Mesendoderm (in vitro differentiated cells): ENCODE measurements at regions not wholly inside any gene's neighbourhood (a gene's known extent, or its start where the extent isn't known, plus 50 kb on each side); places are given as distances from the start of the nearest gene placed in this dataset.
"Not testable (repeated sequence)": the region's sequence is repeated elsewhere in the genome, so short reads cannot be mapped to it uniquely, and the experiment has no call there.

Experiments
- DNase-seq: peaks from one replicate; pipeline ENCODE4 v3.0.0; 2013
- H2AK5ac ChIP-seq: 2 replicates; pipeline ENCODE4 v1.6.1; 2013; ENCODE audit warnings: low read length, inconsistent platforms
- H2BK120ac ChIP-seq: 2 replicates; pipeline ENCODE4 v1.6.1; 2013; ENCODE audit warnings: low read depth, mild to moderate bottlenecking, low read length, moderate library complexity, mixed read lengths
- H2BK15ac ChIP-seq: replicated peaks from 2 replicates; pipeline ENCODE4 v1.6.1; 2013; ENCODE audit warnings: low read depth, mild to moderate bottlenecking, moderate library complexity
- H2BK5ac ChIP-seq: 2 replicates; pipeline ENCODE4 v1.6.1; 2013; ENCODE audit warnings: low read length, inconsistent platforms
- H3K18ac ChIP-seq: 2 replicates; pipeline ENCODE4 v1.6.1; 2013; ENCODE audit warnings: mild to moderate bottlenecking, low read length, mixed read lengths
- H3K23ac ChIP-seq: one replicate; pipeline ENCODE4 v1.6.1; 2013; ENCODE audit warnings: low read length
- H3K27ac ChIP-seq: 2 replicates; pipeline ENCODE4 v1.5.1; 2013; ENCODE audit warnings: low read depth, mild to moderate bottlenecking, inconsistent platforms, low read length, moderate library complexity
- H3K27me3 ChIP-seq: 2 replicates; pipeline ENCODE4 v1.6.1; 2013; ENCODE audit warnings: low read length, control low read depth, mild to moderate bottlenecking, inconsistent platforms; ENCODE audit not compliant: insufficient read depth, poor library complexity
- H3K36me3 ChIP-seq: 2 replicates; pipeline ENCODE4 v1.6.1; 2013; ENCODE audit warnings: low read length, inconsistent platforms; ENCODE audit not compliant: control insufficient read depth, insufficient read depth
- H3K4ac ChIP-seq: one replicate; pipeline ENCODE4 v1.6.1; 2013; ENCODE audit warnings: low read depth, mild to moderate bottlenecking, low read length, moderate library complexity
- H3K4me1 ChIP-seq: 2 replicates; pipeline ENCODE4 v1.6.1; 2013; ENCODE audit warnings: low read depth, low read length, inconsistent platforms; ENCODE audit not compliant: control insufficient read depth
- H3K4me2 ChIP-seq: 2 replicates; pipeline ENCODE4 v1.6.1; 2013; ENCODE audit warnings: low read length
- H3K4me3 ChIP-seq: 2 replicates; pipeline ENCODE4 v1.5.1; 2013; ENCODE audit warnings: mild to moderate bottlenecking, low read length
- H3K56ac ChIP-seq: one replicate; pipeline ENCODE4 v1.6.1; 2013; ENCODE audit warnings: low read length
- H3K79me1 ChIP-seq: 2 replicates; pipeline ENCODE4 v1.6.1; 2013; ENCODE audit warnings: low read length, inconsistent platforms
- H3K79me2 ChIP-seq: 2 replicates; pipeline ENCODE4 v1.6.1; 2013; ENCODE audit warnings: mild to moderate bottlenecking, low read length; ENCODE audit not compliant: control insufficient read depth, insufficient read depth
- H3K9ac ChIP-seq: 2 replicates; pipeline ENCODE4 v1.6.1; 2013; ENCODE audit warnings: low read length, inconsistent platforms
- H4K5ac ChIP-seq: one replicate; pipeline ENCODE4 v1.6.1; 2013; ENCODE audit warnings: low read length
- H4K8ac ChIP-seq: one replicate; pipeline ENCODE4 v1.6.1; 2013; ENCODE audit warnings: low read depth, mild to moderate bottlenecking, control low read depth, low read length, moderate library complexity
- WGBS: extraction: QIAGEN DNeasy Blood & Tissue Kit; methylation state at CpG from one replicate; pipeline ENCODE4 v1.1.7; 2013; ENCODE audit warnings: low lambda C conversion rate, missing lambda C conversion rate; ENCODE audit not compliant: insufficient coverage; ENCODE audit errors: extremely low coverage; 5-methylcytosine and 5-hydroxymethylcytosine counted together

DNA sequence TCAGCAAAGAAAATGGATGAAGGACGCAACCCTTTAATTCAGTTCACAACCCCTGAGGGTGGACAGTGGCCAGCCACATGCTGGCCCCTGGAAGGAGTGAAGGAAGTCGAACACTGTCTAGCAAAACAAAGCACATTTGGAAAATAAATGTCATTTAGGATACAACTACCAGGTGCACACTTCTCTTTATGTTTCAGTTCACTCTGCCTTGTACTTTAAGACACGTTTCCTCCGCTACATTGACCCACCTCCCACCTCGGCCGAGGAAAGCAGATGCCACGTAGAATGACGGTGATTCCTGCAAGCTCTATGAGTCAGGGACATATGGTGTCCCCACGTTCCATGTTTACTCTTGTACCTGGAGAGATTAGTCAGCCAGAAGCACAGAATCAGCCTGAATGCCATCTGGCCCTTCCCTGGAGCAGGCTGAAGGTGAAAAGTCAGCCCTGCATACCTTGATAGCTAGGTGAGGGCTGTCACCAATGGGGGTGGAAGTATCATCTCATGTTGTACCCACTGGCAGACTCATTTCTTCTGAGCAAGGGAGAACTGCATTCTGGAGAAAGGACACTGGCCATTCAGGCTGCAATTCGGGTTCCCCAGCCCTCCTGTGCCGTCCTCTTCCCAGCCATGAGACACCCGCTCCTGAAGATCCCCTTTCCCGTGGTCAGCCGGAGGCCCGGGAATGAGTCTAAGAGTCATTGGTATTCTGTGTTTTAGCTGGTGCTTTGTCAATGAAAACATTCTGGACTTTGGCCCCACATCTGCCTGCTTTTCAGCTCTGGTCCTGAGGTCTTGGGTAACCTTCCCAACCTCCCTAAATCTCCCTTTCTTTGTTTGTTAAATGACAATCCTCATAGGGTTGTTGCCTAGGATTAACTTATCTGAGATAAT lies 60.6 kb downstream of the FOXA2 start:
- no peak overlapping the region for H3K4ac ChIP-seq
- no CpG with 5 or more reads among the region's 15 CpGs for WGBS
- H3K4me3 ChIP-seq = no peak overlapping the region

DNA sequence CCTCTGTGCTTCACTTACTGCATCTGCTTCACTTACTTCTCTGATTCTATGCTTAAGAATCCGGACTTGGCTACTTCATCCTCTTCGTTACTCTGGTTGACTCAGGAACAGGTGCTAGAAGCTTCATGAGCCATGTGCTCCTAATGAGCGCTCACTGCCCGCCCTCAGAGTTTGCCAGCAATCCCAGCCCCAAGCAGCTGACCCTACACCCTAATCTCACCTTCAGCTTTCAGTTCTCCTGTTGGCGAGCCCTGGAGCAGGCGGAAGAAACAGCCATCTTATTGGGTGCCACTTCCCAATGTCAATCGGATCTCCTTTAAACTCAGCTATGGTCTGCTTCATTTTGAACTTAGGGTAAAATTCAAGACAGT lies 61.3 kb downstream of the FOXA2 start:
- Histone ChIP-seq H4K8ac (no peak overlapping the region), H3K27me3 (no peaks in the 10 kb centered on the region), H2AK5ac (no peak overlapping the region), H3K4me1 (peaks cover 2% of the 10 kb centered on the region), H3K4me3 (no peak overlapping the region), H2BK5ac (no peak overlapping the region), H3K79me2 (no peaks in the 10 kb centered on the region), H3K79me1 (no peaks in the 10 kb centered on the region), H3K4ac (no peak overlapping the region), H2BK120ac (no peak overlapping the region), H3K27ac (no peak overlapping the region), H3K9ac (no peak overlapping the region), H2BK15ac (no peak overlapping the region), H3K36me3 (no peaks in the 10 kb centered on the region), H4K5ac (no peak overlapping the region), H3K18ac (no peak overlapping the region), H3K56ac (no peak overlapping the region), H3K23ac (no peak overlapping the region), H3K4me2 (no peak overlapping the region)
- no CpG with 5 or more reads among the region's 7 CpGs for WGBS
- no peak for DNase-seq

More for the DNA sequence above, 60.6 kb downstream of the FOXA2 start:
- no peaks in the 10 kb centered on the region for H3K36me3 ChIP-seq
- H2AK5ac ChIP-seq = no peak overlapping the region
- no peak overlapping the region for H2BK15ac ChIP-seq
- no peak overlapping the region for H2BK120ac ChIP-seq
- H3K18ac ChIP-seq = no peak overlapping the region
- H3K56ac ChIP-seq = peak overlapping the region; percentile 2
- peaks cover 2% of the 10 kb centered on the region for H3K4me1 ChIP-seq
- H4K5ac ChIP-seq = no peak overlapping the region
- no peak overlapping the region for H2BK5ac ChIP-seq
- no peaks in the 10 kb centered on the region for H3K79me2 ChIP-seq
- H3K4me2 ChIP-seq = no peak overlapping the region
- no peak overlapping the region for H3K9ac ChIP-seq
- DNase-seq = peak; percentile 71
- no peak overlapping the region for H3K27ac ChIP-seq
- no peaks in the 10 kb centered on the region for H3K27me3 ChIP-seq
- H3K79me1 ChIP-seq = no peaks in the 10 kb centered on the region
- H4K8ac ChIP-seq = no peak overlapping the region
- no peak overlapping the region for H3K23ac ChIP-seq

DNA sequence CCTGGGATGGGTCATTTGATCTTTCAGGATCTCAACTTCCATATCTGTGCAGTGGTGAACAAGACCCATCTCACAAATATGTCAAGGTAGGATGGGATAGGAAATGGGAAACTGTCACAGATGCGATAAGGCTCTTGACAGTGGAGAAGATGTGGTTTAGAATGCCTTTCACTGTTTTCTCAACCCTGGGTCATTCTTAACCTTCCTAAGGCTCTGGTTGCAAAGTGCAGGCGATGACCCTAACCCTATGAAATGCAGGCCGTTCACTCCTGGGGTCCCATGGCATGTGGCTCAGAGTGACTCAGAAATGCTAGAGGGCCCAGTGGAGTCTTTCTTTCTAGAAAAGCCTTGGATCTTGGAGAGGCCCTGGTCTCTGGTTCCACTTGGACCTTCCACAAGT lies 61.7 kb downstream of the FOXA2 start:
- no peak overlapping the region for H3K56ac ChIP-seq
- no peak overlapping the region for H2AK5ac ChIP-seq
- H3K36me3 ChIP-seq = no peaks in the 10 kb centered on the region
- WGBS = no CpG with 5 or more reads among the region's 3 CpGs
- H3K9ac ChIP-seq = no peak overlapping the region
- H3K4me3 ChIP-seq = no peak overlapping the region
- no peak overlapping the region for H2BK120ac ChIP-seq
- no peak overlapping the region for H3K18ac ChIP-seq
- H3K79me2 ChIP-seq = no peaks in the 10 kb centered on the region
- H3K27ac ChIP-seq = no peak overlapping the region
- H3K23ac ChIP-seq = no peak overlapping the region
- no peak for DNase-seq
- H2BK15ac ChIP-seq = no peak overlapping the region
- H2BK5ac ChIP-seq = no peak overlapping the region
- H3K4ac ChIP-seq = no peak overlapping the region
- H4K5ac ChIP-seq = no peak overlapping the region
- H3K4me1 ChIP-seq = peaks cover 2% of the 10 kb centered on the region
- no peaks in the 10 kb centered on the region for H3K27me3 ChIP-seq
- H3K4me2 ChIP-seq = no peak overlapping the region
- no peak overlapping the region for H4K8ac ChIP-seq
- H3K79me1 ChIP-seq = no peaks in the 10 kb centered on the region

DNA sequence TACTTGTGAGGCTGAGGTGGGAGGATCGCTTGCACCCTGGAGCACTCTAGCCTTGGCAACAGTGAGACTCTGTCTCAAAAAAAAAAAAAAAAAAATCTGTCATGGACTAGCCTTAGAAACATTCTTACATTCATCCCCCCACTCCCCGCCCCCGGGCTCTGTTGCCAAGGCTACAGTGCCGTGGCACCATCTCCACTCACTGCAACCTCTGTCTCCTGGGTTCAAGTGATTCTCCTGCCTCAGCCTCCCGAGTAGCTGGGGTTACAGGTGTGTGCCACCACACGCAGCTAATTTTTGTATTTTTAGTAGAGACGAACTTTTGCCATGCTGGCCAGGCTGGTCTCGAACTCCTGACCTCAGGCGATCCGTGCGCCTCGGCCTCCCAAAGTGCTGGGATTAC lies 62.4 kb downstream of the FOXA2 start:
- H2BK15ac ChIP-seq = not testable (repeated sequence)

DNA sequence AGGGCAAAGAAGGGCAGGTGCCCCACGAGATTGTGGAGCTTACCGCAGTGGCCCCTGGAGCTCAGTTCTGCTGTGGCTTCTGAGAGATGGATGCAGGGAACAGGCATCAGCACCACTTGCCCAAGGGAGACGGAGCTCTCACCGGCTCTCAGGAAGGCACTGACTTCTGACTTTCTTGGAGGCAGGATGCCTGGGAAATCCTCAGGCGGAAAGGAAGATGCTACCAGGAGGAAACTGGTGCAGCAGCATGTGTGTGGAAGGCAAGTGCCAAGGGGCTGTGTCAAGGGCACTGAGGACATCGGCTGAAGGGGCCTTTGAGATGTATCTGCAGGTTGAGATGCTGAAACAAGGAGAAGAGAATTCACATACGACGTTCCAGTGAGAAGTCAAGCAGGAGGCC lies 64.0 kb downstream of the FOXA2 start:
- peaks cover 2% of the 10 kb centered on the region for H3K4me1 ChIP-seq
- H3K23ac ChIP-seq = no peak overlapping the region
- WGBS = no CpG with 5 or more reads among the region's 8 CpGs
- H3K79me2 ChIP-seq = no peaks in the 10 kb centered on the region
- no peak overlapping the region for H3K4ac ChIP-seq
- H2BK15ac ChIP-seq = no peak overlapping the region
- no peak for DNase-seq
- no peak overlapping the region for H2BK120ac ChIP-seq
- no peak overlapping the region for H3K9ac ChIP-seq
- no peak overlapping the region for H3K18ac ChIP-seq
- no peak overlapping the region for H3K4me3 ChIP-seq
- H3K56ac ChIP-seq = no peak overlapping the region
- no peak overlapping the region for H2BK5ac ChIP-seq
- no peak overlapping the region for H4K8ac ChIP-seq
- H3K36me3 ChIP-seq = no peaks in the 10 kb centered on the region
- H3K27me3 ChIP-seq = no peaks in the 10 kb centered on the region
- H3K79me1 ChIP-seq = no peaks in the 10 kb centered on the region
- no peak overlapping the region for H3K4me2 ChIP-seq
- no peak overlapping the region for H3K27ac ChIP-seq
- no peak overlapping the region for H2AK5ac ChIP-seq
- H4K5ac ChIP-seq = no peak overlapping the region

More for the DNA sequence above, 62.4 kb downstream of the FOXA2 start:
- H3K79me1 ChIP-seq, H3K9ac ChIP-seq, H2AK5ac ChIP-seq, H3K56ac ChIP-seq, H3K23ac ChIP-seq, H3K79me2 ChIP-seq, H3K27ac ChIP-seq, H2BK120ac ChIP-seq, H4K8ac ChIP-seq, DNase-seq, H3K27me3 ChIP-seq, H4K5ac ChIP-seq, H3K4me3 ChIP-seq, H3K4me1 ChIP-seq, H3K4me2 ChIP-seq, H3K4ac ChIP-seq, H3K36me3 ChIP-seq, H3K18ac ChIP-seq, H2BK5ac ChIP-seq: not testable (repeated sequence)
- no CpG with 5 or more reads among the region's 12 CpGs for WGBS

DNA sequence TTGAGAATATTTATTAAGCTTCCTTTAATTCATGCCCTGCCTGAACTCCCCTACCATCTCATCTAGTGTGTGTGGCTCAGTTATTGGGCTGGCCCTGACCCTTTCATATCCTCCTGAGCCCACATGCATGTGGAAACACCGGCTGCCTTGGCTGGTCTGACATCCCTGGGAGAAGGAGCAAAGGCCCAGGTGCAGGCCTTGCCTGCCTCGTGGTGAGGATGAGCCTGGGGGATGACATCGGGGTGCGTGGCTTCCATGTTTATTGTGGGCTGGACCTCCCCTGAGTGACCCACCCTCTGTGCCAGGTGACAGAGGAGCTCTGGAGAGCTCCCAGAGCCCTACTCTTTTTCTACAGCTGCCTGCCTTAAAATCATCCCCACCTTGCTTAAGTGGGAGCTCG lies 69.1 kb downstream of the FOXA2 start:
- Histone ChIP-seq H2BK120ac (no peak overlapping the region), H3K4me3 (no peak overlapping the region), H4K8ac (no peak overlapping the region), H4K5ac (no peak overlapping the region), H3K27ac (no peak overlapping the region), H3K4me2 (no peak overlapping the region), H3K23ac (no peak overlapping the region), H3K18ac (no peak overlapping the region), H3K4me1 (no peaks in the 10 kb centered on the region), H3K36me3 (no peaks in the 10 kb centered on the region), H2AK5ac (no peak overlapping the region), H3K79me1 (no peaks in the 10 kb centered on the region), H3K56ac (no peak overlapping the region), H3K79me2 (no peaks in the 10 kb centered on the region), H2BK15ac (no peak overlapping the region), H3K9ac (no peak overlapping the region), H3K27me3 (no peaks in the 10 kb centered on the region), H2BK5ac (no peak overlapping the region), H3K4ac (no peak overlapping the region)
- no peak for DNase-seq
- WGBS = no CpG with 5 or more reads among the region's 5 CpGs
